ENCODE measurements at regions not wholly inside any gene's neighbourhood (a gene's known extent, or its start where the extent isn't known, plus 50 kb on each side); places are given as distances from the start of the nearest gene placed in this dataset.

DNA sequence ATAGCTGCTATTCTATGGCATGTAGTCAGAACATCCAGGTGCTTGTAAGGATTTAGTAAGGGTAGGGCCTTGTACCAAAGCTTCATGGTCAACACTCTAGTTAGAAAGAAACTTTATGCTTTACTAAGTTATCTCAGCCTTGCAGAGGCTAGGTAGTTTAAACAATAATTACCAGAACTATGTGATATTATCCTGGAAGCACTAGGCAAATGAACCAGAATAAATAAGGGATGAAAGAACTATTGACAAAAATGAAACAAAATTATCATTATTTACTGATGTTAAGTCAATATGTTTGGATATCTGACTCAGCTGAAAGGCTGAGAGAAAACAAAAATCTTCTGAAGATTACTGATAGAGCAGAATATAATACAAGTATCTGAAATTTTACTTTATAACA lies 1089.1 kb upstream of the RAG2 start:
- TF ChIP-seq, protein P1, sequence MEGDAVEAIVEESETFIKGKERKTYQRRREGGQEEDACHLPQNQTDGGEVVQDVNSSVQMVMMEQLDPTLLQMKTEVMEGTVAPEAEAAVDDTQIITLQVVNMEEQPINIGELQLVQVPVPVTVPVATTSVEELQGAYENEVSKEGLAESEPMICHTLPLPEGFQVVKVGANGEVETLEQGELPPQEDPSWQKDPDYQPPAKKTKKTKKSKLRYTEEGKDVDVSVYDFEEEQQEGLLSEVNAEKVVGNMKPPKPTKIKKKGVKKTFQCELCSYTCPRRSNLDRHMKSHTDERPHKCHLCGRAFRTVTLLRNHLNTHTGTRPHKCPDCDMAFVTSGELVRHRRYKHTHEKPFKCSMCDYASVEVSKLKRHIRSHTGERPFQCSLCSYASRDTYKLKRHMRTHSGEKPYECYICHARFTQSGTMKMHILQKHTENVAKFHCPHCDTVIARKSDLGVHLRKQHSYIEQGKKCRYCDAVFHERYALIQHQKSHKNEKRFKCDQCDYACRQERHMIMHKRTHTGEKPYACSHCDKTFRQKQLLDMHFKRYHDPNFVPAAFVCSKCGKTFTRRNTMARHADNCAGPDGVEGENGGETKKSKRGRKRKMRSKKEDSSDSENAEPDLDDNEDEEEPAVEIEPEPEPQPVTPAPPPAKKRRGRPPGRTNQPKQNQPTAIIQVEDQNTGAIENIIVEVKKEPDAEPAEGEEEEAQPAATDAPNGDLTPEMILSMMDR (IDR thresholded peaks at IDR 0.05; ENCODE audit: low read depth, low read length), result no peak

DNA sequence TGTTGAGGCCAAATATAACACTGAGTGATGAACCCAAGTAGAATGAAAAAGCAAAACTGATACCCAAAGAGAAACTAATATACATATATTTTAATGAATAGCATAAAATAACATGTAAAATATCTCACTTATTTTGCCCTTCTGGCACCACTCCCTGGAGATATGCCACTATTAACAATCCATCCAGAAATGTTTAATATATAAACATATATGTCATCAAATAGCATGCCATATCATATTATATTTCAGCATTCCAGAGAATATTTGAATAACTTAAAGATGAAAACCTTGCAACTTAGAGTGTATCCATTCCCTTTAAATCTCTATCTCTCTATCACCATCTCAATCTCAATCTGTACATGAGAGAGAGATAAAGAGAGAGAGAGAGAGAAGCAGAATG lies 1073.3 kb upstream of the RAG2 start:
- TF ChIP-seq, protein P1 (IDR thresholded peaks at IDR 0.05; ENCODE audit: low read depth, low read length), result no peak

More for the DNA sequence above, 1089.1 kb upstream of the RAG2 start:
- no peak overlapping the region for H3K4me3 ChIP-seq (ENCODE audit: low read depth, low read length)

DNA sequence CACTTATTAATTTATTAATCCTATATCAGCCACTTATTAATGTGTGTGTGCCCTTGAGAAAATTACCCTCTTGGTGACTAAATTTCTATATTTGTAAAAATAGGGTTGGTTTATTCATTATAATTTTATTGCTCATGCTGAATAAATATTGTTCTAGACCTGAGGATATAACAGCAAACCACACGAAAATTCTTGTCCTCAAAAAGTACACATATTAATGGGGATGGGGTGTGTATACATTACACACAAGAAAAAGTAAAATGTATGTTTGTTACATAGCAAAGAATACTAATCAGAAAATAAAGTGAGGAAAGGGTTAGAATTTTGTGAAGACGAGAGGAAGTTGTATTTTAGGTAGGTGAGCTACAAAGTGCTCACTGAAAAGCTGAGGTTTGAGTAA lies 1068.9 kb upstream of the RAG2 start:
- TF ChIP-seq, protein P1 (IDR thresholded peaks at IDR 0.05; ENCODE audit: low read depth, low read length), result no peak
- no peak overlapping the region for H3K4me3 ChIP-seq (ENCODE audit: low read depth, low read length)

More for the DNA sequence above, 1073.3 kb upstream of the RAG2 start:
- no peak overlapping the region for H3K4me3 ChIP-seq (ENCODE audit: low read depth, low read length)

DNA sequence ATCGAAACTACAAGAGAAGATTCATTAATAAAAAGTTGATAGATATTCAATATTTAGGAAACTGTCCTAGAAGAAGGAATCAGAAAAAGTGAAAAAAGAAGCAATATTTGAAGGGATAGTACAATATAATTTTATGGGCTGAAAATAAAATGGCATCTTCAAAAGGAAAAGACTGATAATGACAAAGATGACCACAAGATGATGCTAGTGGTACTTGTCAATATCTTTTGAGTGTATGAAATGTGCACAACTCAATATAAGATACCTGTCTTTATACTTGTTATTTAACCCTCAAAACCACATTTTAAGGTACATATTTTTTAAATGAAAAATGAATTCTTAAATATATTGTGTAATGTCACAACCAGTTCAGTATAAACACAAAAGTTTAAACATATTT lies 1059.6 kb upstream of the RAG2 start:
- TF ChIP-seq, protein P1 (IDR thresholded peaks at IDR 0.05; ENCODE audit: low read depth, low read length), result no peak
- H3K4me3 ChIP-seq (ENCODE audit: low read depth, low read length), result no peak overlapping the region

DNA sequence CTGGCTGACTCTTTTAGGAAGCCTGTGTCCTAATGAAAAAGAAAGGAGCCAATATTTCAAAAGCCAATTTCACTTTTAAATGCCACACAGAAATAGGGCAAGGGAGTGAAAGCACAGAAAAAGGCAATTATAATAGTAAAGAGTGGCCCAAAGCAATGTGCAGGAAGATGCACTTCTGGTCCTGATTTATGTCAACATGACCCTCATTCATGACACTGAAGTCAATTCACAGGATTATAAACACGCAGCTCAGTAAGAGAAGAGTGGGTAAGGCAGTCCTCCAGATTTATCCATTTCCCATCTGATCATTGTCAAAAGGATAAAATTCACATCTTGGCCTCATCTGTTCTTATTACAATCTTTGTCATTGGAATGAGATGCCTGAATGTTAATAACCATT lies 1049.7 kb upstream of the RAG2 start:
- no peak overlapping the region for H3K4me3 ChIP-seq (ENCODE audit: low read depth, low read length)
- TF ChIP-seq, protein P1 (IDR thresholded peaks at IDR 0.05; ENCODE audit: low read depth, low read length), result no peak

DNA sequence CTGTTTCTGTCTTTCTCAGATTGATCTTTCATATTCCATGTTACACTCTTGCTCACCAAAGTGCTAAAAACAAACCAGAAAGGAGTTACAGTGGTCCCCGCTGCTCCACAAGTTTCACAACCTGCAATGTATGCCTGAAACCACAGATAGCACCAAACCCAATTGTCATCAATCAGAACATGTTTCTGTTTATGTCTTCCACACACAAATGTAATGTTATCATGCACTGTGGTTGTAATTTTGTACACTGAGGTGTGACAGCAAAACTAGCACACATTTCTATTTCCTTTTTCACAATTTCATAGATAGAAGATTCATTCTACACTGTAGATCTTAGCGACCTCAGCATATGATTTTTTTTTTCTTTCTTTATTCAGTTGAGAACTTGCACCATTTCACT lies 1045.9 kb upstream of the RAG2 start:
- TF ChIP-seq, protein P1 (IDR thresholded peaks at IDR 0.05; ENCODE audit: low read depth, low read length), result no peak
- H3K4me3 ChIP-seq (ENCODE audit: low read depth, low read length), result no peak overlapping the region

DNA sequence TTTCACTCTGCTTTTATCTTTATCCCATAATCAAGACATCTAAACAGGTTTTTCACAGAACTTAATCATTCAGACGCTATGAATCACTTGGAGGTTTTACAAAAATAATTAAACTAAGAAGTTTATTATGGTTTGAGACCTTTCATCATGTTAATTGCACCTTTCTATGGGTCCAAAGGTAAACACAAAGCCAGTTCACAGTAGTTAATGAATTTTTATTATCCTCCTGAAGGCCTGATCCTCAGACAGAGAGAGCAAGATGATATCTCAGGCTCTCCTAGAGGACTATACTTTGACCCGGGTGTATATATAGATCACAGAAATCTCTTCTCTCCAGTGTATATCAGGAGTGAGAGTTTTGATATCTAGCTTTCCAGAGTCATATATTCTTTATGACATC lies 1044.3 kb upstream of the RAG2 start:
- TF ChIP-seq, protein P1 (IDR thresholded peaks at IDR 0.05; ENCODE audit: low read depth, low read length), result no peak
- H3K4me3 ChIP-seq (ENCODE audit: low read depth, low read length), result no peak overlapping the region

Data from WI38 (cell line).